ENCODE measurements at regions not wholly inside any gene's neighbourhood (a gene's known extent, or its start where the extent isn't known, plus 50 kb on each side); places are given as distances from the start of the nearest gene placed in this dataset.

DNA sequence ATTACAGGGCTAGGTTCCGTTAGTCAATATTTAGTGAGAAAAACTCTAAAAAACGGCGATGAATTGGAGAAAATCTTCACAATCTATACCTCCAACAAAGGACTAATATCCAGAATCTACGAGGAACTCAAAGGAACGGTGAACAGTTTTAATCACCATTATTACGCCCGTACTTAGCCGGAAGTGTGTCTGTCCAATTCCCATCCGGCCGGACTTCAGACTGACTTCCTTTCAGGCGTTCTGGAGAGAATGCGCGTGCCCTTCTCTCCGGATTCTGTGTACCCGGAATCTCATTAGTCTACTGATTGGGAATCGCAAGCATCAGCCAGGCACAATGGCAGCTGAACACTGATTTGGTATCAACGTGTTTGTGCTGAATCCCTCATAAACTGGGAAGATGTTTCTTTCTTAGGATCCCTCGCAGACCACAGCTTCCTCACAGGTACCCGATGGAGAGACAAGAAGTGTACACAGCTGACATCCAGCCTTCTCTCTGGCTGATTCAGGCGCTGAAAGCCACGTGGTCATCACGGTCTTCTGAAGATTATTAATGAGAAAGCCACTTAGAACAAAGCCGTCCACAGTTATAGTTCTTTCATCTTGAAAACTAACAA, 239.9 kb downstream of the ZNF516 start:
- DNase-seq (ENCODE audit: low read depth in 2 of 2), result no peak

DNA sequence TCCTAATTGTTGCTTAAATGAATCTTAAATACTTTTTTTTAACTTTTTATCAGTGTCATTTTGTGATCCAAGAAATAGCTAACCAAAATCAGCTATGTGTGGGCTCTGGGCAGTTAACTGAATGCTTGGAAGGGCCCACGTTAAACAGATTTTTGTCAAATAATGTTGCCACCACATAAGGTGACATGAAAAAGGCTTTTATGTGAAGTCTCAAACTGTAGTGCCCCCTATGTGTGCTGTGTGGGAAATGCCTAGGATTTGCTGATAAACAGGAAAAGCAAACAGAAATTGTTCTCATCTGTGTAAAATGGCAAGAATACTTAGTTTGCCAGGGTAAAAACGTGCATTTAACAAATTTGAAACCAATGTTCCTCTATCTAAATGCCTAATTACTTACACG, 242.2 kb downstream of the ZNF516 start:
- no peak for DNase-seq (ENCODE audit: low read depth in 2 of 2)

DNA sequence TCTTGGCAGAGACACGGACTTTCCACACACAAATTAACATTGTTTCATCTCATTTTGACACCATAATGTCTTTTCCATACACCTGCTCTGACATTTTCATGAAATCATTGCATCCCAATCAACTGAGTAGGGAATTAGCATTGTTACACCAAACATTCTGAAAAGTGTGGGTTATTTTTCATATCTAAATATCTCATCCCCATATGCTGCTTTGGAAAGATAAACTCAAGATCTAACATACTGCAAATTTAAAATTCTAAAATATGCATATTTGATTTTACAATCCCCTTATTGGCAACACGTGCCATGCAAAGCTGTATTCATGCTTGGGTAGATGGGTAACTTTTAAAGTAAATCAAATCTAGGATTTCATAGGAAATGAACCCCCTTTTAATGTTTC, 242.9 kb downstream of the ZNF516 start:
- DNase-seq (ENCODE audit: low read depth in 2 of 2), result no peak

- no peak for DNase-seq (ENCODE audit: low read depth in 2 of 2)
These were observed 243.4 kb downstream of the ZNF516 start for GRCh38 chr18:76251691-76252090.

- no peak for DNase-seq (ENCODE audit: low read depth in 2 of 2)
These were observed 248.5 kb downstream of the ZNF516 start for GRCh38 chr18:76246590-76246989.

DNA sequence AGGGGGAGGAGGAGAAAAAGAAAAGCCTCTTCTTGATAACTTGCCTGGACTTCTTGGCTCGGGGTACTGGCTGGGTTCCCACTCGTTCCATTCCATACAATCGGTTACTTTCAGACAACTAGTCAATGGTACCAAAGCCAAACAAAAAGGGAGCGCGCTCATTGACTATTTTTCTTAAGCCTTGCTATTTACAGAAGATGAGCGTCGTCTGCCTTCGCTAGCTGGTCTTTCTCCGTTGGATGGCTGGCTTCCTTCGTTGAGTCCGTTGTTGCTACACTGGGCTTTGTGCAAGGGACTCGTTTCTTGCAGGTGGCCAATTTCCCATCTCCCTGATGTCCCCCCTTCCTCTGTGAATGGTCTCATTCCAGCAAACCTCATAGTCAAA, 260.4 kb downstream of the ZNF516 start:
- no peak for DNase-seq (ENCODE audit: low read depth in 2 of 2)

DNA sequence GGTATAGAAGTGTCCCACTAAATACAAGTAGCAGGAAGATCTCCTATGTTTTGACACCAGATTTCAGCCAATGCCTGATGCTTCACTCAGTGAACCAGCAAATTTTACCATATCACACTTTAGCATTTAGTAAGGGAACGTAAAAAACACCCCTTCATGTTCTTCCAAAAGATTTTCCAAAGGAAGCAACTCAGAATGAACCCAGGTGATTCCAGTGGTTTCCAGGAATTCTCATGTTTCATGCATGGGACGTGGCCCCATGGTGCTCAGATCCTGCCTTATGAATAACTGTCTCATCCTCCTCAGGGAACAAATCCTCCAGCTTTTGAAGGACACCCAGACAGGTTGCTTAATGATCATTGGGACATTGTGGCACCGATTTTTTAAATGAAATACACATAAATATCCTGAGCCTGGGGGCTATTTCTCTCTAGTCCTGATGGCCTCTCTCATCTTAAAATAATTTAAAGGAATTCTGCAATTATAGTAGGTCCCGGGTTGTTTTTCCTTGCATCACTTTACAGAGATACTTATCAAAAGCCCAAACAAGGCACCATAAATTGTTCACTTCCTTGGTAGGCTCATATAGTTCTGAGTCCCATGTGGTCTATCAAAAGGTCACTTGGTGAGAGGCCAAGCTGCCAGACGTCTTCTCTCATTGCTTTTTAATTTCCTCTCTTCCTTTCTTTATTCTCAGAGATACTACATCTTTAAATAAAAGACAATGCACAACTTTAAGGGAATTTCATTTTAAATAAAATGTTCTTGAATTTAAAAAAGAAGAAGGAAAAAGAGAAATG, 261.0 kb downstream of the ZNF516 start:
- no peak for DNase-seq (ENCODE audit: low read depth in 2 of 2)

DNA sequence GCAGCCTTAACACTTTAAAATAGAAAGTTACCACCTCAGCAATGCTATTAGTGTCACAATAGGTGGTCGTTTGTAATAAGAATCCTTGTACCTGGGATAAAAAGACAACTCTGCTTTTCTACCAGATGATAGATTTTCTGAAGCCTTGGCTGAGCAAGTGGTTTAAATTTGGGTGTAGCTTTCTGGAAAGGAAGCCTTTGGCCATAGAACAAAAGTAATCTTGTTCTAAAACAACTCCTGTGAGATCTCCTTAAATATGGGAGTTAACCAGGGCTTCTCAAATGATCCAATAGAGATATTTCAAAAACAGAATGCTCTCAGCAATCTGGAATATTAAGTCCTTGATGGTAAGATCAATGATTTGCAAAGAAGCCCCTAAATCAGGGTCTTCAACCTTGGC, 261.6 kb downstream of the ZNF516 start:
- no peak for DNase-seq (ENCODE audit: low read depth in 2 of 2)

DNA sequence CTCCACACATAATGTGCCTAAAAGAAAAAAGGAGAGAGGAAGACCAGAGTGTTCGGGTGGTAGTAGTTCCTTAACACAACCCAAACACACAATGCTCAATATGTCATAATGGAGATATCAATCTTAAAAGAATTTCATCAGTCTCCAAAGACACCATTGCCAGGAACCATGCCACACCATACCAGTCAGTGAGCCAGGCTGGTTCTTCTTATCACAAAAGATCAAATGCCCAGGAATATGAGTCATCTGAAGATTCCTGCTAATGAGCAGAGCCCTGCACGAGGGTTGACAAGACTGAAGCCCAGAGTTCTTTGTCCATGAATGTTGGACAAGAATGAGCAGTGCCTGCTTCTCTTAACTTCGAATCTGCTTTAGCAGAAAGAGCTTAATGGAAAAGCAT, 262.3 kb downstream of the ZNF516 start:
- no peak for DNase-seq (ENCODE audit: low read depth in 2 of 2)

GRCh38 chr18:76232010-76232409, 263.0 kb downstream of the ZNF516 start:
- DNase-seq (ENCODE audit: low read depth in 2 of 2), result no peak

- DNase-seq (ENCODE audit: low read depth in 2 of 2), result no peak
These were observed 263.6 kb downstream of the ZNF516 start for GRCh38 chr18:76231402-76231801.

- DNase-seq (ENCODE audit: low read depth in 2 of 2), result no peak
These were observed 264.3 kb downstream of the ZNF516 start for GRCh38 chr18:76230791-76231190.

DNA sequence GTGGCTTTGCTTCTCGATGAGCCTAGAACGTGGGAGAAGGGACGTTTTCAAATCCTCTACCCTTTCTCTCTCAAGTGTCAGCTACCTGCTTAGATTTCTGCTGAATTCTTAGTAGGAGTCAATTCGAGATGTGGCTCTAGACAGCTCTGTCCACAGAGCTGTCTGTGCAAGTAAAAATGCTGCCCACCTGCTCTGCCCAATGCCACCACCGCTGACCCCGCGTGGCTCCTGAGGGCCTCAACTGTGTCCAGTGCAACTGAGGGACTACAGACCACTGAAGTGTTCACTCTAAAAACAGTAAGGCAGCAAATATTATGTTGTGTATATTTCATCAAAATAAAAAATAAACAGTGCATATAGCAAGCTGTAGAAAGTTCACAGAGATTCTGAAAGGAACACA, 266.3 kb downstream of the ZNF516 start:
- DNase-seq (ENCODE audit: low read depth in 2 of 2), result no peak

DNA sequence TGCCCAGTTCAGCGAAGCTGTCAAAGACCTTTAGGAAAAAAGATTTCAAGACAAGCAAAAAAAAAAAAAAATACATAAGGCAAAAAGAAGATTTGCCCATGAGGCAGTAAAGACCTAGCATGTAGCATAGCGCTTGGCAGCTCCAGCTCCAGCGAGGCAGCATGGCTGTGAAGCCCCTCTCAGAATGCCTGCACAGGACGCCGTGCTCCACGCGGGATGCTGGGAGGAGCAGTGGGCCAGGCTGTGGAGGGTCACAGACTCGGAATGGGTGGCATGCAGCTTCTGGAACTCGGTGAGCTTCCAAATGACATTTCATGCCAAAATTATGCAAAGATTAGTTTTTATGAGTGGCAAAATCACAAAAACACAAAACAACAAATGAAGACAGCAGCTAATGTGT, 267.3 kb downstream of the ZNF516 start:
- DNase-seq (ENCODE audit: low read depth in 2 of 2), result no peak

DNA sequence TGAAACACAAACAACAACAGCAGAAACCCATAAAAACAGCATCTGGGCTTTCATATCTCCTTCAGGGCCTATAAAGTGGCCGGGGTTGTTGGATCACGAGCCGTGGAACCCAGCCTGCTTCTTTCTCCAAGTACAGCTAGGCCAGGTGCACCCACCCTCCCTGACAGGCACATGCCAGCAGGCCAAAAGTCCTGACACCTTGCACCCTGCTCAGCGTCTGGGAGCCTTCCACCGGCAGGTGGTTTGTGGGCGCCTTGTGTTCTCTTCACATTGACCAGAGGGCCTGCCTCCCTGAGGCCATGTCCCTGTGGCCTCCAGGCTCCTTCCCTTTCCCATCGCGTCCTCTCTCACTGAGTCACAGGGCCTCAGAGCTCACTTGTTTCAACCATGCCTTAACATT, 271.6 kb downstream of the ZNF516 start:
- no peak for DNase-seq (ENCODE audit: low read depth in 2 of 2)

DNA sequence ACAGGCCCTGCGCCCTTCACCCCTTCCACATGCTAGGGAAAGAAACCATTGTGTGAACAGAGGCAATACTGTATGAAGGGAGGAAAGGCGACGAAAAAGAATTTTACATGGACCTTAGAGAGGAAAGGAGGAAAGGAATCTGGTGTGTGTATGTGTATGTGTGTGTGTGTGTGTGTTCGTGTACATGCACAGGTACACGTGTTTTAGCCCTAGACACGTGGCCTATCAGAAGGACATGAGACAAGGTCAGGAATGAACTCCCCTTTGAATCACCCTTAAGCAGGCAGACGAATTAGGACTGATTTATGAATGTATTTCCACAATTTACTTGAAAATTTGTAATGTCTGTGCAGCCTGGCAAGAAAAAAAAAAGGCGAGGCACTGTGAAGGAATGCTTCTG, 276.0 kb downstream of the ZNF516 start:
- DNase-seq (ENCODE audit: low read depth in 2 of 2), result no peak

- DNase-seq (ENCODE audit: low read depth in 2 of 2), result no peak
These were observed 278.9 kb downstream of the ZNF516 start for GRCh38 chr18:76216096-76216495.

GRCh38 chr18:76213991-76214390, 281.1 kb downstream of the ZNF516 start:
- no peak for DNase-seq (ENCODE audit: low read depth in 2 of 2)

DNA sequence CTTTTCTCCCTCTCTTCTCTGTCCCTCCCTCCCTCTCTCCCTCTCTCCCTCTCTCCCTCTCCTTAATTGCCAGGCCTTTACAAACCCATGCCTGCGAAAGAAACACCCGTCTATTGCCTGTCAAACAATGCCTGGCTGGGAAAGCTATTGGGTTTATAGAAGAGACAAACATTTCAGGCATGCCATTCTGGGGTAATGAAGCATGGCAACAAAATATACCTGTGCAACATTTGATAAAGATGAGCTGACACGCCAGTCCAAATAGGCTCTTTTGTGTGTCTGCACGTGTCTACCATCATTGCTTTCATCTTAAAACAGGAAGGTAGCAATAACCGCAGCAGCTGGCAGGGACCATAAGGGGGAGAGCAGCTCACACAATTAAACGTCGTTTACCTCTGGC, 282.1 kb downstream of the ZNF516 start:
- no peak for DNase-seq (ENCODE audit: low read depth in 2 of 2)

DNA sequence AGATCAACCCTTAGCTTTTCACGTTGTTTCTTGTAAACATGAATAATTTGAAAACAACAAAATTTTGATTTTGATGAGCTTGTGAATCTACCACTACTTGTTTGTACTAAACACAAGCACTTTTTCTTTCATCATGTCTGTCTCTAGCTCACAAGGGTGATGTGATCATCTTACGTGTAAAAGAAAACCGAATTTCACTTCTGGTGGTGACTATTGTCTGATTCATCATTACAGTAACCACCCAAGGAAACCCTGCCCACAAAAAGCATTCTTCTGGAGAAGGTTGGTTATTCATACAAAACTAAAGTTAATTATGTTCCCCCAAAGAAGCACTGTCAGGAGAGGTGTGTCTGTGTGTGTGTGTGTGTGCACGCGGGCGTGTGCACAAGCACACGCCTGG, 285.4 kb downstream of the ZNF516 start:
- no peak for DNase-seq (ENCODE audit: low read depth in 2 of 2)

GRCh38 chr18:76208678-76209306, 286.2 kb downstream of the ZNF516 start:
- DNase-seq (ENCODE audit: low read depth in 2 of 2), result no peak

DNA sequence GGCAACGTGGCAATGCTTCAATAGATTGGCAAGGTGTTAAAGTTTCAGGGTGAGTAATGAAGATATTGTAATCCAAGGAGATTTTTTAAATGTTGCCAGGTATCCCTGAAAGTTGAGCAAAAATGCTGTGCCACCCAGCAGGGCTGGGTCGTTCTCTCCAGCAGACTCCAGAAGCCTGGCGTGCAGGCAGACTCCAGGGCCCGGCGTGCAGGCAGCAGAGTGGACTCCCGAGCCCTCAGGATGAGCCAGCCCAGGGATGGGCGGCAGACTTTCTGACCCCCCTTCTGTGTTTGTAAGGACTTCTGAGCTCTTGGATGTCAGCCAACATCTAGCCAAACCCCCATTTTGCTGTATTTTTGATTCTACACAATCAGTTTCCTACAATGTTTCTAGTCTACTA, 289.1 kb downstream of the ZNF516 start:
- no peak for DNase-seq (ENCODE audit: low read depth in 2 of 2)

- DNase-seq (ENCODE audit: low read depth in 2 of 2), result no peak
These were observed 291.5 kb downstream of the ZNF516 start for GRCh38 chr18:76203552-76203951.

Measured in dermis microvascular lymphatic vessel endothelial cell (primary cell).